Body of pancreas (tissue), 4 donors: ENCODE measurements at regions not wholly inside any gene's neighbourhood (a gene's known extent, or its start where the extent isn't known, plus 50 kb on each side); places are given as distances from the start of the nearest gene placed in this dataset.

ENCODE experiments used
- CTCF ChIP-seq, 7 experiments: fragments of 450-650 bp in 4 of 7; fragments of 200-600 bp in 3 of 7; sonication (generic) in 3 of 7; IDR thresholded peaks; one replicate each; pipeline ENCODE4 v1.5.1; 2016 to 2019; ENCODE audit warnings: antibody characterized with exemption in 7 of 7
- POLR2A ChIP-seq, 3 donors: fragments of 450-650 bp; IDR thresholded peaks; one replicate each; pipeline ENCODE4 v1.6.1; 2016; ENCODE audit warnings: antibody characterized with exemption in 3 of 3, mild to moderate bottlenecking in 2 of 3

DNA sequence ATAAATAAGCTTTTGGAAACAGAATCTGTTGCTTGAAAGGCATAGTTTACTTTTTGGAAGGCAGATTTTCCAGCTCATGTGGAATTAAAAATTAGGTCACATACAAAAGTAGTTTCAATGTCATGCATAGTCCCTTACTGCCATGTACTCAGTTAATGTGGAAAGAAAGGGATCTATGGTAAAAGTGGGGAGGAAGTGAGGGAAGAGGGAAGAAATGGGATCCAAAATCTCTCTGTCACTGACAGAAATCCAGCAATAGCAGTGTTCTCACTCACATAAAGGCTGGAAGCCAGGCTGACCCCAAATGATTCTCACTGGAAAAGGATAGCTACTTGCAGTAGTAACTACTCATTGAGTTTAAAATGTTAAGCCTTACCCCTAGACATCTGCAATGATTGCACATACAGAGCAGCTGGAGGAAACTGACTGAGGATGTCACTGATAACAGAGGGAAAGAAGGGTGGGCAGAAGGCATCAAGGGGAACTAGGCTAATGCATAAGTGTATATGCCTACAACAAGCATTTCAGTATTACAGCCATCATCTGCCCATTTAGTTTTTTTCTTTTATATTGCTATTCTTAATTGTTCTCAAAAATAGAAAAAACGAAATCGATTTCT is 445.6 kb downstream of the FAT4 start:
- TF ChIP-seq CTCF (IDR thresholded peaks at IDR 0.05) (no peak), POLR2A (IDR thresholded peaks at IDR 0.05) (no peak)
